ENCODE measurements at regions not wholly inside any gene's neighbourhood (a gene's known extent, or its start where the extent isn't known, plus 50 kb on each side); places are given as distances from the start of the nearest gene placed in this dataset.

DNA sequence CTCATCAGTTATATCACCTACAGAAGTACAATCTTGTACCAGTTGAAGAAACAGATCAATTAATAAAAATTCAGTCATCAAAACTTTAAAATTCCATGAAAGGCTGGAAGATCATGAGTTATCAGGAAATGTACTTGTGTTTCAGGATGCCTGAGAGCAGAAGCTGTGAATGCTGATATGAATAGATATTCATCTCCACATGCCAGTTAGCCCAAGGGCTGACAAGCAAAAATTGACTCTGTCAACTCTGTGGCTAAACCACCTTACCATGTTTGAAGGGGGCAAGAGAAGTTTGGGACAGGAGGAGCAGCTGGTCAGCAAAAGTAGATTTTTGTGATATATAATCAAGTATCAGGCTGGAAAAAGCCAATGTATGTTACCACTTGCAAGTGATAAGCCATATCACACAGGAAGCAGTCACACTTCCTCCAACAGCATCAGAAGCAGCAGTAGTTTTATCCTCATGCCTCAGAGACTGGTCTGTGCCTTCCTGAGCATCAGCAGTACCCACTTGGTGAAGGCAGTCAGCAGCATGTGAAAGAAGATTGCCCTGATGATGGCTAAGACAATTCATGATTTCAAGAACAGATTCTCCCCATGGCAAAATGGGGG lies 328.2 kb upstream of the CNTNAP5 start:
- Histone ChIP-seq H3K27me3 (no peaks in the 10 kb centered on the region), H3K9me3 (no peaks in the 10 kb centered on the region), H3K4me1 (no peaks in the 10 kb centered on the region), H3K27ac (no peak overlapping the region), H3K36me3 (no peaks in the 10 kb centered on the region), H3K4me3 (no peak overlapping the region)
- no peak for DNase-seq
- intact Hi-C loops (cut with DNase I; ENCODE audit: low total_unique reads) (no loop called here), in situ Hi-C loops (cut with MboI; ENCODE audit: low pct_ligation_motif_present in 1 of 4, low pct_unique_long_range_greater_than_20kb in 1 of 4, low sequenced_read_pairs in 3 of 4) (no loop called here)
- TF ChIP-seq, protein P1, sequence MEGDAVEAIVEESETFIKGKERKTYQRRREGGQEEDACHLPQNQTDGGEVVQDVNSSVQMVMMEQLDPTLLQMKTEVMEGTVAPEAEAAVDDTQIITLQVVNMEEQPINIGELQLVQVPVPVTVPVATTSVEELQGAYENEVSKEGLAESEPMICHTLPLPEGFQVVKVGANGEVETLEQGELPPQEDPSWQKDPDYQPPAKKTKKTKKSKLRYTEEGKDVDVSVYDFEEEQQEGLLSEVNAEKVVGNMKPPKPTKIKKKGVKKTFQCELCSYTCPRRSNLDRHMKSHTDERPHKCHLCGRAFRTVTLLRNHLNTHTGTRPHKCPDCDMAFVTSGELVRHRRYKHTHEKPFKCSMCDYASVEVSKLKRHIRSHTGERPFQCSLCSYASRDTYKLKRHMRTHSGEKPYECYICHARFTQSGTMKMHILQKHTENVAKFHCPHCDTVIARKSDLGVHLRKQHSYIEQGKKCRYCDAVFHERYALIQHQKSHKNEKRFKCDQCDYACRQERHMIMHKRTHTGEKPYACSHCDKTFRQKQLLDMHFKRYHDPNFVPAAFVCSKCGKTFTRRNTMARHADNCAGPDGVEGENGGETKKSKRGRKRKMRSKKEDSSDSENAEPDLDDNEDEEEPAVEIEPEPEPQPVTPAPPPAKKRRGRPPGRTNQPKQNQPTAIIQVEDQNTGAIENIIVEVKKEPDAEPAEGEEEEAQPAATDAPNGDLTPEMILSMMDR (IDR thresholded peaks at IDR 0.05): no peak
- TF ChIP-seq EP300 (IDR thresholded peaks at IDR 0.05; ENCODE audit: low read depth) (no peak), POLR2A (IDR thresholded peaks at IDR 0.05) (no peak), POLR2AphosphoS5 (IDR thresholded peaks at IDR 0.05) (no peak)

DNA sequence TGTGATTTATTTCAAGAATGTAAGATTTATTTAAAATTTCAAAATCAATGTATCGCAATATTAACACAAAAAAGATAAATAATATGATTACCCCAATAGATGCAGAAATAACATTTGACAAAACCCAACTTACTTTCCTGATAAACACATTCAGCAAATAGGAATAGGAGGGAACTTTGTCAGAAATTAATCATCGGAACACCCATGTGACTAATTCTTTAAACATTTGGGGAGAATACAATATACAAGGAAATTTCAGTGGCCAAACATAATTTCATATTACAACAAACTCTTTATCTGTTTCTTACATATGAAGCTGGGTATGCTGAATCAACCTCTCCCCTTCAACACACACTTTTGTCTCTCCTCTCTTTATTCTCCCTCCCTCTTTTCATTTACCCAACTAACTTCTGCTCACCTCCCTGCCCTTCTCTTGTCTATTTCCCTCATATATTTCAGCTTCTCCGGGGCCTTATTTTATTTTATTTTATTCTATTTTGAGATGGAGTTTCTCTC lies 309.6 kb upstream of the CNTNAP5 start:
- no peaks in the 10 kb centered on the region for H3K36me3 ChIP-seq
- H3K27me3 ChIP-seq: no peaks in the 10 kb centered on the region
- no peak for DNase-seq
- peaks cover 0 to 11% of the 10 kb centered on the region in 2 donors for H3K9me3 ChIP-seq
- no peak overlapping the region for H3K27ac ChIP-seq
- H3K4me3 ChIP-seq: no peak overlapping the region
- intact Hi-C loops (cut with DNase I; ENCODE audit: low total_unique reads) (no loop called here), in situ Hi-C loops (cut with MboI; ENCODE audit: low pct_ligation_motif_present in 1 of 4, low pct_unique_long_range_greater_than_20kb in 1 of 4, low sequenced_read_pairs in 3 of 4) (no loop called here)
- WGBS, 2 donors (ENCODE audit: low coverage in 1 of 2): 93 to 95% methylated on average over 3 of the region's 3 CpGs
- TF ChIP-seq, protein P1 (IDR thresholded peaks at IDR 0.05): no peak
- TF ChIP-seq POLR2A (IDR thresholded peaks at IDR 0.05) (no peak), EP300 (IDR thresholded peaks at IDR 0.05; ENCODE audit: low read depth) (no peak), POLR2AphosphoS5 (IDR thresholded peaks at IDR 0.05) (no peak)
- H3K4me1 ChIP-seq: no peaks in the 10 kb centered on the region

DNA sequence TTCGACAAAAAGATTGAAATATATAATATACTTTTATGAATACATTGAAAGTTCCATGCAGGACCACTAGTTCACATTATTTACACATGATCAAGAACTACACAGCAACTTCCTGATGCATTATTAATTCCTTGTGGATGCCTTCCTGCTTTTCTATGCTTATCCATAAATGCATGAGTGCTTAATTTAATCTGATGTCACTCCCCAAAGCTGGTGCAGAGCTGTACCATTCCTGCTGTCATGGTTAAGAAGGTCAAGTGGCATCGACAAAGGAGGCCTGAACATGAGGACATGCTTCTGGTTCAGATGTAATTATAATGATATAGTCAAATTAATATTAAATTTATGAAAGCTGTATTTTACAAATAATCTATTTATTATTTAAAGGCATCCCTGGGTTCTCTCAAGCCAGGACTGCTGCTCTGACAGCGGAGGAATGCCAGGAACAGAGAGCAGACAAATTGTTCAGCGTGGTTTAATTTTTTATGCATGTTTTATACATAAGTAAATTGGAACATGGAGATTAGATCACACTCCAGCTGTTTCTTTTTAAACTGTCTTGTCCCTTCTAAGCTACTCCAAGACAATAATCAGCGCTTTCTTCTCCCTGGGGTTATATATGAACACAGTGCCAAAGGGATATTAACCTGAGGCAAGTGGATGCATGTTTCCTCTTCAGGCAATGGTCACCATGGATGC lies 307.3 kb upstream of the CNTNAP5 start:
- Histone ChIP-seq H3K4me1 (no peaks in the 10 kb centered on the region), H3K27me3 (no peaks in the 10 kb centered on the region), H3K36me3 (no peaks in the 10 kb centered on the region), H3K27ac (no peak overlapping the region), H3K4me3 (no peak overlapping the region), H3K9me3 (peaks cover 0 to 6% of the 10 kb centered on the region in 2 donors)
- WGBS, 2 donors (ENCODE audit: low coverage in 1 of 2): 60 to 61% methylated on average over 4 to 5 of the region's 5 CpGs
- in situ Hi-C loops (cut with MboI; ENCODE audit: low pct_ligation_motif_present in 1 of 4, low pct_unique_long_range_greater_than_20kb in 1 of 4, low sequenced_read_pairs in 3 of 4) (no loop called here), intact Hi-C loops (cut with DNase I; ENCODE audit: low total_unique reads) (no loop called here)
- DNase-seq: no peak
- TF ChIP-seq POLR2AphosphoS5 (IDR thresholded peaks at IDR 0.05): no peak
- TF ChIP-seq EP300 (IDR thresholded peaks at IDR 0.05; ENCODE audit: low read depth): no peak
- TF ChIP-seq, protein P1 (IDR thresholded peaks at IDR 0.05): no peak
- no peak for TF ChIP-seq POLR2A (IDR thresholded peaks at IDR 0.05)

DNA sequence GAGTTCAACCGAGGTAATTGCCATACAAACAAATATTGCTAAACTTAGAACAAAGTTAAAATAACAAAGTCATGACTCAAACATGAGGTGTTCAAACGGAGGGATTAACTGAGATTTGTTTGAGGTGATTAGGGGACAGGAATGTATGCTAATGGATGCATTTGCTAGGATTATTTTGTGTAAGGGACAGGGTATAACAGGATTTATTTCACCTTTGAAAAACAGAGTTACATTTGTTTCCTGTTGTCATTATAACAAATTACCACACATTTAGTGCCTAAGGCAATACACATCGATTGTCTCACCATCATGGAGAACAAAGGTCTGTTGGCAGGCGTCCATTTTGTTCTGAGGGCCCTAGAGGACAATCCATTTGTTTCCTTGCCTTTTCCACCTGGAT lies 304.3 kb upstream of the CNTNAP5 start:
- no peak for DNase-seq
- intact Hi-C loops (cut with DNase I; ENCODE audit: low total_unique reads): no loop called here
- 40 to 58% methylated on average over 4 of the region's 4 CpGs for WGBS, 2 donors (ENCODE audit: low coverage in 1 of 2)
- no peak overlapping the region for H3K27ac ChIP-seq
- in situ Hi-C loops (cut with MboI; ENCODE audit: low pct_ligation_motif_present in 1 of 4, low pct_unique_long_range_greater_than_20kb in 1 of 4, low sequenced_read_pairs in 3 of 4): no loop called here
- TF ChIP-seq, protein P1 (IDR thresholded peaks at IDR 0.05): no peak
- no peak for TF ChIP-seq EP300 (IDR thresholded peaks at IDR 0.05; ENCODE audit: low read depth)
- no peak for TF ChIP-seq POLR2AphosphoS5 (IDR thresholded peaks at IDR 0.05)
- TF ChIP-seq POLR2A (IDR thresholded peaks at IDR 0.05): no peak
- no peaks in the 10 kb centered on the region for H3K27me3 ChIP-seq
- no peaks in the 10 kb centered on the region for H3K36me3 ChIP-seq
- H3K9me3 ChIP-seq: no peaks in the 10 kb centered on the region
- H3K4me3 ChIP-seq: no peak overlapping the region
- no peaks in the 10 kb centered on the region for H3K4me1 ChIP-seq
